WERI-Rb-1 (cell line): ENCODE measurements at regions not wholly inside any gene's neighbourhood (a gene's known extent, or its start where the extent isn't known, plus 50 kb on each side); places are given as distances from the start of the nearest gene placed in this dataset.

Experiments
- DNase-seq: peaks from one replicate; pipeline ENCODE4 v3.0.0-alpha.2; 2020
- H3K27ac ChIP-seq: fragments of 250-450 bp; sonication (Bioruptor Pico); 2 replicates; pipeline ENCODE4 v1.5.1; 2020; ENCODE audit warnings: mild to moderate bottlenecking, moderate library complexity
- H3K27me3 ChIP-seq: fragments of 250-450 bp; sonication (Bioruptor Pico); 2 replicates; pipeline ENCODE4 v1.5.1; 2021; ENCODE audit warnings: mild to moderate bottlenecking, low read depth, moderate library complexity; ENCODE audit not compliant: insufficient read depth, severe bottlenecking
- H3K36me3 ChIP-seq: fragments of 250-450 bp; sonication (Bioruptor Pico); 2 replicates; pipeline ENCODE4 v1.5.1; 2020; ENCODE audit warnings: mild to moderate bottlenecking, moderate library complexity
- H3K4me3 ChIP-seq: 2 replicates; pipeline ENCODE4 v1.5.1; 2011; ENCODE audit warnings: low read depth, mild to moderate bottlenecking, control low read depth, low read length
- H3K9me3 ChIP-seq: fragments of 250-450 bp; sonication (Bioruptor Pico); 2 replicates; pipeline ENCODE4 v1.5.1; 2021; ENCODE audit warnings: mild to moderate bottlenecking, moderate library complexity; ENCODE audit not compliant: severe bottlenecking
- TF ChIP-seq, protein P1 (sequence below): IDR thresholded peaks from 2 replicates; pipeline ENCODE4 v1.5.1; 2011; ENCODE audit warnings: low read depth, mild to moderate bottlenecking, control low read depth, inconsistent platforms, low read length

DNA sequence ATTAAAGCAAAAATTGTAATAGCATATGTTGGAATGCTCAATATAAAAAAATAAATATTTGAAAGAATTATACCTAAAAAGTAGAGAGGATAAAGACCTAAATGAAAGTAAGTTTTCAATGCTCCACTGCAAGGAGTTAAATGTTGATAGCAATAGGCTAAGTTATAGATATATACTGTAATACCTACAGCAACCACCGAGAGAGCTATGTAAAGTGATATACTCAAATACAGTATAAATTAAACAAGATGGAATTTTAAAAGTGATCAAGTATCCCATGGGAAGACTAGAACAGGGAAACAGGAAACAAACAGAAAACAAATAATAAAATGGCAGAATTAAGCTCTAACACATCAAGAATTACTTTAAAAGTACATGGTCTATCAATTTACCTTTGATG is 73.9 kb downstream of the CASP3 start:
- Histone ChIP-seq H3K9me3 (peaks cover 5% of the 10 kb centered on the region), H3K36me3 (no peaks in the 10 kb centered on the region), H3K27ac (no peak overlapping the region), H3K4me3 (no peak overlapping the region), H3K27me3 (no peaks in the 10 kb centered on the region)
- TF ChIP-seq, protein P1, sequence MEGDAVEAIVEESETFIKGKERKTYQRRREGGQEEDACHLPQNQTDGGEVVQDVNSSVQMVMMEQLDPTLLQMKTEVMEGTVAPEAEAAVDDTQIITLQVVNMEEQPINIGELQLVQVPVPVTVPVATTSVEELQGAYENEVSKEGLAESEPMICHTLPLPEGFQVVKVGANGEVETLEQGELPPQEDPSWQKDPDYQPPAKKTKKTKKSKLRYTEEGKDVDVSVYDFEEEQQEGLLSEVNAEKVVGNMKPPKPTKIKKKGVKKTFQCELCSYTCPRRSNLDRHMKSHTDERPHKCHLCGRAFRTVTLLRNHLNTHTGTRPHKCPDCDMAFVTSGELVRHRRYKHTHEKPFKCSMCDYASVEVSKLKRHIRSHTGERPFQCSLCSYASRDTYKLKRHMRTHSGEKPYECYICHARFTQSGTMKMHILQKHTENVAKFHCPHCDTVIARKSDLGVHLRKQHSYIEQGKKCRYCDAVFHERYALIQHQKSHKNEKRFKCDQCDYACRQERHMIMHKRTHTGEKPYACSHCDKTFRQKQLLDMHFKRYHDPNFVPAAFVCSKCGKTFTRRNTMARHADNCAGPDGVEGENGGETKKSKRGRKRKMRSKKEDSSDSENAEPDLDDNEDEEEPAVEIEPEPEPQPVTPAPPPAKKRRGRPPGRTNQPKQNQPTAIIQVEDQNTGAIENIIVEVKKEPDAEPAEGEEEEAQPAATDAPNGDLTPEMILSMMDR: no peak
- DNase-seq: no peak

DNA sequence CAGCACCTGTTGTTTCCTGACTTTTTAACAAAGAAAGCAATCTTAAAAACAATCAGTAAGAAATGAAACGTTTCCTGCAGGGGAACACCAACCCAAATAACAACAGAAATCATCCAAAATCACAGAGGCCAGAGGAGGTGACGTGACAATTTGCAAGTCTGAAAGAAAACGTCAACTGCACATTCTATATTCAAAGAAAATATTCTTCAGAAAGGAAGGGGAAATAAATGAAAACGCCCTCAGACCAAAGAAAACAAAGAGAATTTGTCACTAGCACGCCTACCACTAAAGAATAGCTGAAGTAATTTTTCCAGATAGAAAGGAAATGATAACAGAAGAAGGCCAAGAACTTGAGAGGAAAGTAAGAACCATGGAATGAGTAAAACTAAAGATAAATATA is 74.4 kb downstream of the CASP3 start:
- no peaks in the 10 kb centered on the region for H3K36me3 ChIP-seq
- no peak for DNase-seq

GRCh38 chr4:184573701-184574100 is 75.5 kb downstream of the CASP3 start:
- no peak overlapping the region for H3K27ac ChIP-seq
- no peak overlapping the region for H3K4me3 ChIP-seq
- DNase-seq: no peak
- no peaks in the 10 kb centered on the region for H3K27me3 ChIP-seq
- no peaks in the 10 kb centered on the region for H3K9me3 ChIP-seq
- TF ChIP-seq, protein P1: no peak
- H3K36me3 ChIP-seq: no peaks in the 10 kb centered on the region

More for the DNA sequence above, 74.4 kb downstream of the CASP3 start:
- Histone ChIP-seq H3K9me3 (peaks cover under 1% of the 10 kb centered on the region), H3K27ac (no peak overlapping the region), H3K27me3 (no peaks in the 10 kb centered on the region), H3K4me3 (no peak overlapping the region)
- TF ChIP-seq, protein P1: no peak

DNA sequence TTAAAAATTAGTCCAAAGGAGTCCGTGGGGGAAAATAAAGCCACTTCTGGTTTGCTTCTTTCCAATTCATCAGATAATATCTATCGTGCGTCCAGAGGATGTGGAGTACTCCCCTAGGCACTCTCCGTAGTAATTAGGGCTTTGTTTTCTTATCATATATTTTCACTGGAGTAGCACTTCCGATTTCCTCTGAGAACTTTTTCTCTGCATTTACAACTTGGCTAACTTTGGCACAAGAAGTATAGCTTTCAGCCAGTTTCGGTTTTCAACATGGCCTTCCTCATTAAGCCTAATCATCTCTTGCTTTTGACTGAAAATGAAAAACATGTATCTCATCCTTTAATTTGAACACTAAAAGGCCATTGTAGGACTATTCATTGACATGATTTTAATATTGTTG is 80.5 kb downstream of the CASP3 start:
- no peaks in the 10 kb centered on the region for H3K27me3 ChIP-seq
- H3K9me3 ChIP-seq: no peaks in the 10 kb centered on the region
- no peaks in the 10 kb centered on the region for H3K36me3 ChIP-seq
- no peak for DNase-seq
- TF ChIP-seq, protein P1: no peak
- no peak overlapping the region for H3K4me3 ChIP-seq
- H3K27ac ChIP-seq: no peak overlapping the region

- no peak overlapping the region for H3K4me3 ChIP-seq
- no peaks in the 10 kb centered on the region for H3K27me3 ChIP-seq
- no peaks in the 10 kb centered on the region for H3K36me3 ChIP-seq
- H3K9me3 ChIP-seq: no peaks in the 10 kb centered on the region
- TF ChIP-seq, protein P1: no peak
- DNase-seq: no peak
- H3K27ac ChIP-seq: no peak overlapping the region
These were observed 85.6 kb downstream of the CASP3 start for GRCh38 chr4:184563621-184564020.

DNA sequence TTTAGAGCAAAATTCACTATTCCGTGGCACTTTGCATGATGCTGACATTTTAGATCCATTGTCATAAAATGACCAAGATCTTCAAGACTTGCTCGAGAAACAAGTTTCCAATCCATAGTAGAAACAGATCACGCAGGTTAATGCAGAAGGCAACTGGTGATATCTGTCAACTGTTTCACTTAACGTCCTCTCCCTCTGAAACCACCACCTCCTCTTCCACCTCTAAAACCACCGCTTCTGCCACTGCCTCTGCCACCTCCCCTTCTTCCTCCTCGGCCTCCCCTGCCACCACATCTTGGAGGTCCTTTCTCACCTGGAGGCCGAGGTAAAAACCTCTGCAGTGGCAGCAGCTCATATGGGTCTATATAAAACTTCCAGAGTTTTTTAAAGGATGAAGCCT is 84.6 kb upstream of the IRF2 start:
- TF ChIP-seq, protein P1: no peak
- no peaks in the 10 kb centered on the region for H3K9me3 ChIP-seq
- DNase-seq: no peak
- H3K4me3 ChIP-seq: no peak overlapping the region
- H3K36me3 ChIP-seq: no peaks in the 10 kb centered on the region
- H3K27me3 ChIP-seq: no peaks in the 10 kb centered on the region
- H3K27ac ChIP-seq: no peak overlapping the region
